Right atrium auricular region (tissue), 2 donors: ENCODE measurements at regions not wholly inside any gene's neighbourhood (a gene's known extent, or its start where the extent isn't known, plus 50 kb on each side); places are given as distances from the start of the nearest gene placed in this dataset.

Source experiments
- DNase-seq: peaks from one replicate; pipeline ENCODE4 v3.0.0-alpha.2; 2019; ENCODE audit warnings: low spot score
- H3K27ac ChIP-seq, 2 donors: fragments of 200-600 bp; sonication (generic); 1 replicate in 1 of 2; 2 replicates in 1 of 2; pipeline ENCODE4 v1.5.1; 2016 to 2019
- H3K27me3 ChIP-seq, 2 donors: fragments of 200-600 bp; sonication (generic); one replicate each; pipeline versions ENCODE4 v1.5.1 to v1.6.0; 2017 to 2019
- H3K36me3 ChIP-seq: fragments of 200-600 bp; sonication (generic); one replicate; pipeline ENCODE4 v1.5.1; 2016
- H3K4me1 ChIP-seq, 2 donors: fragments of 200-600 bp; sonication (generic); one replicate each; pipeline versions ENCODE4 v1.5.1 to v1.6.0; 2017 to 2019
- H3K4me3 ChIP-seq, 2 donors: fragments of 200-600 bp; sonication (generic); 1 replicate in 1 of 2; 2 replicates in 1 of 2; pipeline ENCODE4 v1.5.1; 2017 to 2019; ENCODE audit warnings: mild to moderate bottlenecking in 1 of 2, moderate library complexity in 1 of 2
- H3K9me3 ChIP-seq, 2 donors: fragments of 200-600 bp; sonication (generic); one replicate each; pipeline ENCODE4 v1.5.1; 2019
- CTCF ChIP-seq, 2 donors: fragments of 200-600 bp; sonication (generic); IDR thresholded peaks; one replicate each; pipeline ENCODE4 v1.5.1; 2019; ENCODE audit warnings: antibody characterized with exemption in 2 of 2

- Histone ChIP-seq H3K9me3 (no peaks in the 10 kb centered on the region), H3K4me3 (no peak overlapping the region), H3K27ac (no peak overlapping the region), H3K4me1 (peaks cover 0 to 22% of the 10 kb centered on the region in 2 donors), H3K27me3 (no peaks in the 10 kb centered on the region), H3K36me3 (no peaks in the 10 kb centered on the region)
- DNase-seq, result no peak
- TF ChIP-seq CTCF (IDR thresholded peaks at IDR 0.05), result no peak
Measured at GRCh38 chr4:1576304-1576960, 107.7 kb downstream of the FAM53A start.

- Histone ChIP-seq H3K9me3 (no peaks in the 10 kb centered on the region), H3K27me3 (no peaks in the 10 kb centered on the region), H3K4me3 (no peak overlapping the region), H3K27ac (no peak overlapping the region), H3K36me3 (no peaks in the 10 kb centered on the region), H3K4me1 (peaks cover 0 to 22% of the 10 kb centered on the region in 2 donors)
- TF ChIP-seq CTCF (IDR thresholded peaks at IDR 0.05), result no peak
- DNase-seq, result no peak
Measured at GRCh38 chr4:1575418-1576303, 108.5 kb downstream of the FAM53A start.

GRCh38 chr4:1574601-1575417, 109.3 kb downstream of the FAM53A start:
- Histone ChIP-seq H3K27ac (no peak overlapping the region), H3K4me3 (no peak overlapping the region), H3K4me1 (peaks cover 0 to 18% of the 10 kb centered on the region in 2 donors), H3K36me3 (no peaks in the 10 kb centered on the region), H3K27me3 (no peaks in the 10 kb centered on the region), H3K9me3 (no peaks in the 10 kb centered on the region)
- DNase-seq, result no peak
- no peak for TF ChIP-seq CTCF (IDR thresholded peaks at IDR 0.05)

- Histone ChIP-seq H3K4me3 (no peak overlapping the region), H3K9me3 (no peaks in the 10 kb centered on the region), H3K4me1 (peaks cover 0 to 11% of the 10 kb centered on the region in 2 donors), H3K27me3 (no peaks in the 10 kb centered on the region), H3K27ac (no peak overlapping the region), H3K36me3 (no peaks in the 10 kb centered on the region)
- no peak for DNase-seq
- no peak for TF ChIP-seq CTCF (IDR thresholded peaks at IDR 0.05)
Measured at GRCh38 chr4:1573830-1574459, 110.2 kb downstream of the FAM53A start.

GRCh38 chr4:1572964-1573720, 111.0 kb downstream of the FAM53A start:
- Histone ChIP-seq H3K27ac (no peak overlapping the region), H3K36me3 (no peaks in the 10 kb centered on the region), H3K4me3 (no peak overlapping the region), H3K4me1 (peaks cover 0 to 7% of the 10 kb centered on the region in 2 donors), H3K9me3 (no peaks in the 10 kb centered on the region), H3K27me3 (no peaks in the 10 kb centered on the region)
- TF ChIP-seq CTCF (IDR thresholded peaks at IDR 0.05), result no peak
- DNase-seq, result no peak
